HG03378 (cell line): ENCODE measurements at regions not wholly inside any gene's neighbourhood (a gene's known extent, or its start where the extent isn't known, plus 50 kb on each side); places are given as distances from the start of the nearest gene placed in this dataset.
"Not testable (repeated sequence)": the region's sequence is repeated elsewhere in the genome, so short reads cannot be mapped to it uniquely, and the experiment has no call there.

Experiments used
- ATAC-seq: cut with Tn5 transposase; IDR thresholded peaks from one replicate; pipeline ENCODE4 v1.9.1; 2021; ENCODE audit warnings: mild to moderate bottlenecking, moderate library complexity; ENCODE audit not compliant: unreplicated experiment

DNA sequence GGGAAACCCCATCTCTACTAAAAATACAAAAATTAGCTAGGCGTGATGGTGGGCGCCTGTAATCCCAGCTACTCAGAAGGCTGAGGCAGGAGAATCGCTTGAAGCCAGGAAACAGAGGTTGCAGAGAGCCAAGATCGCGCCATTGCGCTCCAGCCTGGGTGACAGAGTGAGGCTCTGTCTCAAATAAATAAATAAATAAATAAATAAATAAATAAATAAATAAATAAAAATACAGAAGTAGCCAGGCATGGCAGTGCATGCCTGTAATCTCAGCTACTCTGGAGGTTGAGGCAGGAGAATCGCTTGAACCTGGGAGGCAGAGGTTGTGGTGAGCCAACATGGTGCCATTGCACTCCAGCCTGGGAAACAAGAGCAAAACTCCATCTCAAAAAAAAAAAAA, 1068.7 kb upstream of the CITED2 start:
- not testable (repeated sequence) for ATAC-seq

DNA sequence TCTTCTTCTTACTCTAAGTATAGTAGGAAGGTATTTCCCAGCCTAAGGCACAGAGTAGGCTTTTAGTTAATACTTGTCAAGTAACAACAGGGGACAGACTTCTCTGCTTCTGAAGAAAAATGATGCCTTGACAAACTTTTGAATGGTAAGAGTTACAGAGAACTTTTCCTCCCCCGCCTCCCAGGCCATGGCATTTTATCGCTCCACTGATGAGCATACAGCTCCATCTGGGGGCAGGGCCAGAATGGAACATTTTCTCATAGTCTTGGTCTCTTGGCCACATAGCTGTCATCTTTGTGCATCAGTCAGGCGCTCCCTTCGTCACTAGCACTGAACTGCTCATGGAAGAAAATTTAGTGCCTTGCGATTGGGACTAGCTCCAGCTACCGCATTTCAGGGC, 1066.8 kb upstream of the CITED2 start:
- no peak for ATAC-seq

DNA sequence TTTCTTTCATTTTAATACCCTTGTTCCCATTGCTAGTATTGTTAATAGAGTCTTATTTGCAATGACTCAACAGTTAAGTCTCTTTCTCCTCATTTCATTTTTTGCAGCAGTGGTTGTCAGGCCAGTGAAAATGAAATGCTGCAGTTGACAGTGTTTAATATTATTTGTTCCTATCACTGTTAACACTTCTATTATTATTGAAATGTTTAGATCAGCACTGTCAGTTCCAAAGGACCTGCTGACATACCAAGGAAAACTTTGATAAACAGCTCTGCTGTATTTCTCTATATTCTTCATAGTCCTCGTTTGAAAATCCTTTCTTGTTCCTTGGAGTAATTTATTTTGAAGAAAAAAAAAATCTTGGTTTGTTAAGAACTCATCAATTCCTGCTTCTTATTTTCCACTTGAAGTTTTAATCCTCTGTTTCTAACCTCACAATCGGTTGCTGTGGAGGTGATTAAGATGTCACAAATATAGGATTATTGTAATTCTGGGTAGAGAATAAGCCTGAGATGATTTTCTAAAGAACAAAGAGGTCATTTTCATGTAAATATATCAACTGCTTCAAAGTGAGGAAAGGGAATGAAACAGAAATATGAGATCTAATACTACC, 1065.9 kb upstream of the CITED2 start:
- no peak for ATAC-seq

DNA sequence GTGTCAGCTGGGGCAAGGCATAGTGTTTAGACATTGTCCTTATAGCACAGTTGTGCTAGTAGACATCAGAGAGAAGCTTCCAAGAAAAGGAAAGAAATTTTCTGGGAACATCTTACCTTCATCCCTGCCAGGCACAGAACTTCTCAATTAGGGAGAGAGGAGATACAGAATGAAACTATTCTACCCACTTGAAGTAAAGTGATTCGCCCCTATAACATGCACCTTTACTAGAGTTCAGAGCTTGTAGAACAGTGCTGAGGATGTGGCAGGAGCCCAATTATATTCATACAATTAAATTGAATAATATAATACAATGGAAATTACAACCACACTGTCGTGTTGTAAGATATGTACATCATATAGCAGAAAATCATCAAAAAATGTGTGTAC, 1063.9 kb upstream of the CITED2 start:
- ATAC-seq = no peak

DNA sequence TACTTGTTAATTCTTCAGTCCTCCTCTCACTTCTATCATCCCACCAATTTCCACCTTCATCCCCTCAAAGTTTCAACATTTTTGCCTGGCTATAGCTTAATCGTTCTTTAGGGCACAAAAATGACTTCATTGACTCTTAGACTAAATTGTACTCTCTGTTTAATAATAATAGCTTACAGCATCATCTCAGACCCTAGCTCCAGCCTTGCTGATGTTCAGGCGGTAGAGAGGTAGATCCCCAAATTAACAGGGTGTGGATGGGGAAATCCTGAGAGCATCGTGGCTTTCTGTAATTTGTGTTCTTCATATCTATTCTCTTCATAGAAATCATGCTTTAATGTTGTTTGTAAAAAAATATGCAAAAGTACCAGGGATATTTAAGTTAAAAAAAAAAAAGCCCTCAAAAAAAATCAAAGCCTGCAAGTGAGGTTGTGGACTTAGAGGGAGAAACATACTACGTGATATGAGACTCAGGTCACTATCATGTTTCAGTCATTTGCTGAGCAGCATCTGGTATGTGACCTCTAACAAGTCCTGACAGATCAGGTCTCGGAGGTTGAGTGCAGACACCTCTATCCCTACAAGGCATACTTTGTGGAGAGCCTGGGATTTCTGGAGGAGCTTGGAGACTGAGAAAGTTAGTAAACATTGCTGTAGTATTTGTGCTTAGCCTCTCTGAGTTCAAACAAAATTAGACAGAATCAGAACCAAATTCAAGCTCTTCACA, 1063.3 kb upstream of the CITED2 start:
- ATAC-seq = no peak

DNA sequence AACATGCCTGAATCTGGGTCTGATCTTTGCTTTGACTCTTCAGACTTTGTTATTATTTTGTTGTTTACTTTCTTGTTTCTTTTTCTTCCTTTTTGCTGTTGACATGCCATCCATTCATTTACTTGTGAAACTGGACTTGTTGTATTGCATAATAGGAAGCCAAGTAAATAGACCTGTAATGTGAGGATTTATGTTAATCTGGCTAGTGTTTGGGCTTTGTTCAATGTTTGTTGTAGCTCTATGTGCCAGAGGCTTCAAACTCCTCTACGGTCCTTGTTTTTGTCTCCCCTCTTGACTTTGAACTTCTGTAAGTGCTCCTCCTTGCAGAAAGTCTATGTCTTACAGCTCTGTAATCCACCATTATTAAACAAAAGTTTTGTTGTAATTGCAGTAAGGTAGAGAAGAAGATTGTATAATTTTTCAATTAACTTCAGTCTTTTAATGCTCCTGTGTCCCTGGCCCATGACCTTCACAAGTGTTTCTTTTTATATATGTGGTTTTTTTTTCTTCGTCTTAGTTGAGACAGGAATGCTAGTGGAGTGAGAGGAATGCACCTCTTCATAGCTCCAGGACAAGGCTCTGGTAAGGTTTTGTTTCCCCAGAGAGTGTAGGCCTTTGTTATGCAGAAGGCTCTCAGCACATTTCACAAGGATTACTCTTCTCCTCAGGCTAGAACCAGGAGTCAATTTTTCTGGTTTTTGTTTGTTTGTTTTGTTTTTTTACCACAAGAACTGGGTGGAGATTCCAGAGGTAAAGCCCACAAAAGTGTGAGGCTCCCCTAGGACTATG, 1061.8 kb upstream of the CITED2 start:
- no peak for ATAC-seq

DNA sequence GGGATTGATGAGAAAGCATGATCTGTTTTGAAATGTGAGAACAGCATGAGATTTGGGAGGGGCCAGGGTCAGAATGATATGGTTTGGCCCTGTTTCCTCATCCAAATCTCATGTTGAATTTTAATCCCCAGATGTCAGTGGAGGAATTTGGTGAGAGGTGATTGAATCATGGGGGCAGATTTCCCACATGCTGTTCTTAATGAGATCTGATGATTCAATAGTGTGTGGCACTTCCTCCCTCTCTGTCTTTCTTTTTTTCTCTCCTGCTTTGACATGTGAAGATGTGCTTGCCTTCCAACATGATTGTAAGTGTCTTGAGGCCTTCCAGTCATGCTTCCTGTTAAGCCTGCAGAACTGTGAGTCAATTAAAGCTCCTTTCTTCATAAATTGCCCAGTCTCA, 1060.3 kb upstream of the CITED2 start:
- ATAC-seq = no peak

DNA sequence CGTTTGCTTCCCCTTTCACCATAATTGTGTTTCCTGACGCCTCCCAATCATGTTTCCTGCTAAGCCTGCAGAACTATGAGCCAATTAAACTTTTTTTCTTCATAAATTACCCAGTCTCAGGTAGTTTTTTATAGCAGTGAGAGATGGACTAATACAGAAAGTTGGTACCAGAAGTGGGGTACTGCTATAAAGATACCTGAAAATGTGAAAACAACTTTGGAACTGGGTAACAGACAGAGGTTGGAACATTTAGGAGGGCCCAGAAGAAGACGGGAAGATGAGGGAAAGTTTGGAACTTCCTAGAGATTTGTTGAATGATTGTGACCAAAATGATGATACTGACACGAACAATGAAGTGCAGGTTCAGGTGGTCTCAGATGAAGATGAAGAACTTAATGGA, 1058.6 kb upstream of the CITED2 start:
- no peak for ATAC-seq

DNA sequence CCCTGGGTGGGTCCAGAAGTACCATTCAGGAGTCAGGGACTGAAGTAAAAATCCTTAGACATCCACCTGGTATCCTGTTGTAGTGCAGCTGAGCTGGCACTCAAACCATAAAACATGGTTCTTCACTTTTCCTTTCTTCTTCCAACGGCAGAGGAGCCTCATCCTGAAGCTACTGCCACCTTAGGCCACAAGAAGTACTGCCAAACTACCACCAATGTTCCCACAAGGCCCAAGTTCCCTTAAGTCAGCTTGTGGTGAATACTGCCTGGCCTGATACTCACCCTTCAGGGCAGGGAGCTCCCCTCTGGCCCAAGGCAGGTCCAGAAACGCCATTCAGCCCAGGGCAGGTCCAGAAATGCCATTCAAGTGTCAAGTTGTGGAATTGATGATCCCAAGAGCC, 1053.4 kb upstream of the CITED2 start:
- ATAC-seq = no peak

DNA sequence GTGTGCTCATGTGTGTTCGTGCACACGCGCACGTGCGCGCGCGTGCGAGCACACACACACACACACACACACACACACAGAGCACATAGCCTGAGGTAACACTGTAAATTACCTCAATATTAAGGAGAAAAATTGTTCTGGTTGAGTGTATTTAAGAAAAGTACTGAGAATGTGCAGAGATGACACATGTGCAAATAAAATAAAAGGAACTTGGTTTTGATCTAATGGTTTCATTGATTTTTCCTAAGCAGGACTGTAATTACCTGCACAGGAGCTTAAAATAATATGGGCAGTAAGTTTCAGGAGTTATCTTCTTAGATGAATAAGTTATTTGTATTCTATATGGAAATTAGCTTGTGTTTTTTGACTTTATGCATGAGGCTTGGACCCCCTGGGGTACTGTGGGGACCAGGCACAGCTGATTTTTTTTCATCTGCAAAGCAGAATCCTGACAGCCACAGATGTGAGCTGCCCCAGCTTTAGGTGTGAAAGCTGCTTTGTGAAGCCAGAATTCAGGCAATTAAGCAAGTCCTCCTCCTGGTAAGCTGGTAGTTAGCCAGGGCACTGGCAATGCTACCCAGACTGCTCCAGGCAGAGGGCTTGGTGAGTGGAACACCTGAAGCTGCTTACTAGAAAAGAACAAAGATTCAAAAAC, 1040.6 kb upstream of the CITED2 start:
- no peak for ATAC-seq

DNA sequence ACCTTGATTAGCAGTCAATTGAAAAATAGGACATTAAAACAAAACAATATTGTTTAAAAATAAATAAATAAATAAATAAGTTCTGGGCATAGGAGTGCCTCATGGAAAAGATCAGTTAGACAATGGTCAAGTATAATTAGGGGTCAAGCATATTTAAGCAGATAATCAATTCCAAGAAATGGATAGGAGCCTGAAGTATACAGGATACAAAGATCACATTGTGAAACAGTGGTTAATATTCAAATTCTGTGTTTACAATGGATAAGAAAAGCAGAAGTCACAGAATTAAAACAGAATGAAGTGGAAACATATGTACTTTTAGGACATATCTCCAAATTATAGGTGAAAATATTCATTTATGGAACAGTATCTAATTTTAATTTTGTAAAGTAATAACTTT, 1028.6 kb upstream of the CITED2 start:
- no peak for ATAC-seq

DNA sequence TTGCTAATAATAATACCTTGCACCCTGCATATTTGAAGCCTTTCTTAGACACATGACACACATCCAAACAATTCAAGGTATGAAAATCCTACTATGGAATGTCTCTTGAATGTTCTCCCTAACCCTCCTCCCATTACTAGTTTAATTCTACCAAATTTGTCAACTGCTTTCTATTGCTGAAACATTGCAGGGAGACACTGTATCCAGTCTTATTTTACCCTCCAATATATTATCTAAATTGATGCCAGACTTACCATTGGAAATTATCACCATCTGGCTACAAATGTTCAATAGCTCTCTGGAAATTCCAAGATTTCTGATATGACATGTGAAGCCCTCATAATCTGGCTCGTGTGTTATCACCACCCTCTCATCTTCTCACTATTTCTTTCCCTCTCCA, 1027.3 kb upstream of the CITED2 start:
- no peak for ATAC-seq

DNA sequence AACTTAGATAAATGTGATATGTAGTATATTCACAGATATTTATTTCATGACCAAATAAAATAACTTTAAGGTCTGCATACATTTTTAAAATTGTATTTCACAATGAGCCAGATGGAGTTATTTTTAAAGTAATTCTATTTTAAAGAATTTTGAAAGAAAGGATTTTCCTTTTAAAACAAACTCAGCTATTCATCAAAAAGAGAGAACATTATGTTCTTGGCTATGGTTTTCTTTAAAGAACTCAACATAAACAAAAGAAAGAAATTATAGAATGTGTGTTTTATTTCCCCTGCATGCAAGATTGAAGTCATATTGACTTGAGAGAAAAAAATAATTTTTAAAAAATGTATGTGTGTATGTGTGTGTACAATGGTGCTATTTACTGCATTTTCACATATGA, 1023.6 kb upstream of the CITED2 start:
- ATAC-seq = no peak

DNA sequence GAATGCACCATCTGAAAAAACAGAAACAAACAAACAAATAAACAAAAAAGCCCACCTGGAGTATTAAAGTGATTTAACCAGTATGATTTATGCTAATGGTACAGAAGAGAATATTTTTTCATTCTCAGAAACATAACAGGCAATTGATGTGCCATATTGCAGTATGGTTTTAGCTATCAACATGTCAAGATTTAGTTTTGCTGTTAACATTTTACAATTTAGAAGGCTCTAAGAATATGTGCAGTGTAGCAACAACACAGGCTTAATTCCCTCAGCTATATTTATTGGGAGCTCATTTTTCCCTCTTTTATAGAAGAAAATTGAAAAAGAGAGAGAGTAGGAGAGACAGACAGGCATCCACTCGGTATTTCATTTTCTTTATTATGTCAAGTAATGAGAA, 1022.7 kb upstream of the CITED2 start:
- no peak for ATAC-seq

DNA sequence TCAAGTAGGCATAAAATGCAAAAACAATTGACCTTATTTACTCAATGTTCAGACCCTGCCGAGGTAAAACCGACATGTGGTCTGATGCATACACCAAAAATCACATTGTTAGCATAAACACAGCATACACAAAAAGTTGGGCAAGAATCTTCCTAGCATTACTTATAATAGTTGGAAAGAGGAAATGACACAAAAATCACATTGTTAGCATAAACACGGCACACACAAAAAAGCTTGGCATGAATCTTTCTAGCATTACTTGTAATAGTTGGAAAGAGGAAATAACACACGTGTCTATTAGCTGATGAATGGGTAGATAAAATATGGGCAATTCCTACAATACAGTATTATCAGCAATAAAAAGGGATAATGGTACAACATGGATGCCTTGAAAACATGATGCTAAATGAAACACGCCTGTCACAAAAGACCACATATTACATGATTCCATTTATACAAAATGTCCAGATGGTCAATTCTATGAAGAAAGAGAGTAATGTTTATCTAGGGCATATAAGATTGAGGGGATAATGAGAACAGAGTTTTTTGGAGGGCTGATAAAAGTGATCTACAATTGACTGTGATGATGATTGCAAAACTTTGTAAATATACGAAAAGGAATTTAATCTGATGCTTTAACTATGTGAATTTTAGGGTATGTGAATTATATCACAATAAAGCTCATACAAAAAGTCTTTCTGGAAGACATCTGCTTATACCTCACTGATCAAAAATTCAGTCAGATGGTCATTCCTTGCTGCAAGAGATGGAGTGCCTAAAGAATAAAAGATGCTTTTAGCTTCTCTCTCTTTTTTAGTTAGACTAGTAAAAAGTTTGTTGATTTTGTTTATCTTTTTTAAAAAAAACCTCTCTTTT, 1019.5 kb upstream of the CITED2 start:
- ATAC-seq = no peak

DNA sequence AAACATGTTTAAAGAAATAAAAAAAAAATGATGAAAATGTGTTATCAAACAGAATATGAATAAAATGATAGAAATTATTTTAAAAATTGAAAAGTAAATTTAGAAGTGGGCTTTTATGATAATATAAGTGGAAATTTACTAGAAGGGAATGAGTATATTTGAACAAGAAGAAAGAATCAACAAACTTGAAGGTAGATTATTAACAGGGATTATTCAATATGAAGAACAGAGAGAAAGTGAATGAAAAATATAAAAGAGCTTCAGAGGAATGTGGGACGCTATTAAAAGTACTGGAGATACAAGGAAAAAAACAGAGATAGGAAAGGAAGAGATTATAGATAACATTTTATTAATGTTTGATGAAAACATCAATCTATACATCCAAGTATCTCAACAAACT, 1014.4 kb upstream of the CITED2 start:
- no peak for ATAC-seq

DNA sequence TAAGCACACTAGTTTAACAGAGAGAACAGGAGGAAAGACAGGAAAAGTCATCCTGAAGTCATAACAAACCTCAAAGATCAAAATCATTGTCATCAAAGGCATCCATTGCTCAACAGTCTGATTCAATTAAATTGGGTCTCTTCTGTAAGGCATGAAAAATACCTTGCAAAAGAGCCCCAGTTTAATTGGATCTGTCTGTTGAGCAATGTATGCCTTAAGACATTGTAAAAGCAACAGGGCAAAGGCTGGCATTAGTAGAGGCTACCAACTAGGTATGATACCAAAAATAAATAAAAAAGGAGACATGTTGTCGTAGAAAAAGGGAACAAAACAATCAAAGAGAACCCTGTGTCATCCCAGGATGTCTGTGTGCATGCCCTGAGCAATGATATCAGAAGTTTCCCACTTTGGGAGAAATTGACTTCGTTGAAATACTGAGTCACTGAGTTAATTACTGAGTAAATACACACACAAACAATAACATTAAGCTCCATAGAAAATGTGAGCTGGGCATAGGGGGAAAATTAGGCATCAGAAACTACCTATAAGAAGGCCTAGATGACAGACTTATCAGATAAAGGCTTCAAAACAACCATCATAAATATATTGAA, 1013.8 kb upstream of the CITED2 start:
- ATAC-seq = no peak

DNA sequence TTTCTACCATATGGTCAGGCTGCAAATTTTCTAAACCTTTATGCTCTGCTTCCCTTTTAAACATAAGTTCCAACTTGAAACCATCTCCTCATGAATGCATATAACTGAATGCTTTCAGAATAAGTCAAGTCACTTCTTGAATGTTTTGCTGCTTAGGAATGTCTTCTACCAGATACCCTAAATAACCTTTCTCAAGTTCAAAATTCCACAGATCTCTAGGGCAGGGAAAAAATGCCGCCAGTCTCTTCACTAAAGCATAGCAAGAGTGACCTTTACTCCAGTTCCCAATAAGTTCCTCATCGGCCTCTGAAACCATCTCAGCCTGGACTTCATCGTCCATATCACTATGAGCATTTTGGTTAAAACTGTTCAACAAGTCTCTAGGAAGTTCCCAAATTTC, 1011.2 kb upstream of the CITED2 start:
- no peak for ATAC-seq

DNA sequence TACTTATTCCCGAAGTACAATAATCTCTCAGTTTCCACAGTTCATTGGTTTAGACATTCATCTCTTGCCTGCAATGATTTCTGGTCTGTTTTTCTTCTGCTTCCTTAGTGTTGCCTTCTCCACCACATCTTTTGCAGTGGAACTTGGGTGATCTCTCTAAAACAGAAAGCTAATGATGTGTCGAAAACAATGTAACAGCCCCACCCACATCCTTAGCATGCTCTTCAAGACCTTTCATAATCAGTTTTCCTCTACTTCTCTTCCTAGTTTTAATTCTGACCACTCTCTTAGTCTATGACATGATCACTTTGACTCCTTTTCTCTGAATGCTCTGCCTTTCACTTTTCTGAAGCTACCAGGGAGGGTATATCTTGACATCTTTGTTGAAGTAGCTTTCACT, 1007.9 kb upstream of the CITED2 start:
- no peak for ATAC-seq
